Tibial nerve (tissue), 4 donors: ENCODE measurements at regions not wholly inside any gene's neighbourhood (a gene's known extent, or its start where the extent isn't known, plus 50 kb on each side); places are given as distances from the start of the nearest gene placed in this dataset.

ENCODE experiments used
- DNase-seq, 2 donors: peaks; one replicate each; pipeline ENCODE4 v3.0.0-alpha.2; 2019; ENCODE audit warnings: low spot score in 2 of 2
- H3K27ac ChIP-seq, 4 donors: fragments of 200-600 bp; sonication (generic) in 3 of 4; one replicate each; pipeline ENCODE4 v1.5.1; 2017 to 2019; ENCODE audit warnings: mild to moderate bottlenecking in 1 of 4
- H3K27me3 ChIP-seq, 2 donors: fragments of 200-600 bp; sonication (generic) in 1 of 2; one replicate each; pipeline versions ENCODE4 v1.5.1 to v1.6.0; 2017 to 2019
- H3K36me3 ChIP-seq, 3 donors: fragments of 200-600 bp; sonication (generic); one replicate each; pipeline ENCODE4 v1.5.1; 2018 to 2019
- H3K4me1 ChIP-seq, 4 donors: fragments of 200-600 bp; sonication (generic) in 3 of 4; one replicate each; pipeline ENCODE4 v1.5.1; 2017 to 2019
- H3K4me3 ChIP-seq, 4 donors: fragments of 200-600 bp; sonication (generic) in 3 of 4; one replicate each; pipeline ENCODE4 v1.5.1; 2017 to 2019; ENCODE audit warnings: mild to moderate bottlenecking in 1 of 4, moderate library complexity in 1 of 4
- H3K9me3 ChIP-seq, 4 donors: fragments of 200-600 bp; sonication (generic) in 3 of 4; one replicate each; pipeline ENCODE4 v1.5.1; 2017 to 2019
- CTCF ChIP-seq, 5 experiments: fragments of 200-600 bp in 3 of 5; fragments of 450-650 bp in 2 of 5; sonication (generic) in 3 of 5; IDR thresholded peaks; one replicate each; pipeline ENCODE4 v1.5.1; 2016 to 2019; ENCODE audit warnings: antibody characterized with exemption in 5 of 5, mild to moderate bottlenecking in 3 of 5, moderate library complexity in 2 of 5
- EP300 ChIP-seq, 2 donors: sonication (generic); formaldehyde crosslinking; IDR thresholded peaks; one replicate each; pipeline ENCODE4 v1.6.1; 2017; ENCODE audit warnings: antibody characterized with exemption in 2 of 2, mild to moderate bottlenecking in 1 of 2
- POLR2A ChIP-seq, 2 donors: fragments of 450-650 bp; IDR thresholded peaks; one replicate each; pipeline ENCODE4 v1.6.1; 2017; ENCODE audit warnings: antibody characterized with exemption in 2 of 2, mild to moderate bottlenecking in 2 of 2, moderate library complexity in 2 of 2
- WGBS, 2 donors: methylation state at CpG; one replicate each; pipeline ENCODE4 v1.1.5; 2018; 5-methylcytosine and 5-hydroxymethylcytosine counted together

- 74 to 78% methylated on average over 6 of the region's 6 CpGs for WGBS, 2 donors
- no peak for DNase-seq
- H3K27ac ChIP-seq, result peak overlapping the region in 1 of 4 donors; percentile 76
- H3K4me1 ChIP-seq, result peaks cover 0 to 24% (median 9%) of the 10 kb centered on the region in 4 donors
- H3K27me3 ChIP-seq, result no peaks in the 10 kb centered on the region
- no peaks in the 10 kb centered on the region for H3K36me3 ChIP-seq
- H3K9me3 ChIP-seq, result peaks cover 0 to 7% (median 0%) of the 10 kb centered on the region in 4 donors
- no peak overlapping the region for H3K4me3 ChIP-seq
- TF ChIP-seq CTCF (IDR thresholded peaks at IDR 0.05), result no peak
- TF ChIP-seq POLR2A (IDR thresholded peaks at IDR 0.05), result no peak
- TF ChIP-seq EP300 (IDR thresholded peaks at IDR 0.05), result no peak
Observed at GRCh38 chr20:51284871-51285270, 257.6 kb downstream of the NFATC2 start.

GRCh38 chr20:51284176-51284575 lies 258.3 kb downstream of the NFATC2 start:
- Histone ChIP-seq H3K4me3 (no peak overlapping the region), H3K36me3 (no peaks in the 10 kb centered on the region), H3K27me3 (no peaks in the 10 kb centered on the region), H3K4me1 (peaks cover 0 to 24% (median 9%) of the 10 kb centered on the region in 4 donors), H3K9me3 (peaks cover 0 to 5% (median 0%) of the 10 kb centered on the region in 4 donors), H3K27ac (no peak overlapping the region)
- 50 to 63% methylated on average over 1 of the region's 1 CpG for WGBS, 2 donors
- TF ChIP-seq CTCF (IDR thresholded peaks at IDR 0.05), result no peak
- no peak for TF ChIP-seq EP300 (IDR thresholded peaks at IDR 0.05)
- TF ChIP-seq POLR2A (IDR thresholded peaks at IDR 0.05), result no peak
- DNase-seq, result no peak

DNA sequence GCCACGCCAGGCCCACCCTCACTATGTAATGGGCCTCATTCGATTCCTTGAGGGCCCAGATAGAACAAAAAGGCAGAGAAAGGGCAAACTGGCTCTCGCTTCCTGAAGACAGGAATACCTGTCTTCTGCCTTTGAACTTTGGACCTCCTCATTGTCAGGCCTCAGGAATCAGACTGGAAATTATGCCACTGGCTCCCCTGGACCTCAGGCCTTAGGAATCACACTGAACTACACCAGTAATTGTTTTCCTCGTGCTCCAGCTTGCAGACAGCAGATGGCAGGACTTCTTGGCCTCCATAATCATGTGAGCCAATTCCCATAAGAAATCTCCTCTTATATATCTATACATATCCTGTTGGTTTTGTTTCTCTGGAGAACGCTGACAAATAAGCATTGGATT lies 258.6 kb upstream of the KCNG1 start:
- H3K9me3 ChIP-seq, result peaks cover 0 to 5% (median 0%) of the 10 kb centered on the region in 4 donors
- WGBS, 2 donors, result 79 to 84% methylated on average over 5 of the region's 5 CpGs
- H3K27ac ChIP-seq, result no peak overlapping the region
- no peaks in the 10 kb centered on the region for H3K27me3 ChIP-seq
- peaks cover 0 to 13% (median 0%) of the 10 kb centered on the region in 4 donors for H3K4me1 ChIP-seq
- no peak for DNase-seq
- TF ChIP-seq POLR2A (IDR thresholded peaks at IDR 0.05) (no peak), CTCF (IDR thresholded peaks at IDR 0.05) (no peak), EP300 (IDR thresholded peaks at IDR 0.05) (no peak)
- H3K4me3 ChIP-seq, result no peak overlapping the region
- no peaks in the 10 kb centered on the region for H3K36me3 ChIP-seq

- no peak for TF ChIP-seq POLR2A (IDR thresholded peaks at IDR 0.05)
- no peak for TF ChIP-seq EP300 (IDR thresholded peaks at IDR 0.05)
- TF ChIP-seq CTCF (IDR thresholded peaks at IDR 0.05), result no peak
- WGBS, 2 donors, result 88 to 91% methylated on average over 6 of the region's 6 CpGs
- Histone ChIP-seq H3K4me1 (peaks cover 0 to 11% (median 0%) of the 10 kb centered on the region in 4 donors), H3K4me3 (no peak overlapping the region), H3K27ac (no peak overlapping the region), H3K36me3 (no peaks in the 10 kb centered on the region), H3K9me3 (peaks cover 0 to 5% (median 0%) of the 10 kb centered on the region in 4 donors), H3K27me3 (no peaks in the 10 kb centered on the region)
- no peak for DNase-seq
Observed at GRCh38 chr20:51280047-51280446, 257.1 kb upstream of the KCNG1 start.

DNA sequence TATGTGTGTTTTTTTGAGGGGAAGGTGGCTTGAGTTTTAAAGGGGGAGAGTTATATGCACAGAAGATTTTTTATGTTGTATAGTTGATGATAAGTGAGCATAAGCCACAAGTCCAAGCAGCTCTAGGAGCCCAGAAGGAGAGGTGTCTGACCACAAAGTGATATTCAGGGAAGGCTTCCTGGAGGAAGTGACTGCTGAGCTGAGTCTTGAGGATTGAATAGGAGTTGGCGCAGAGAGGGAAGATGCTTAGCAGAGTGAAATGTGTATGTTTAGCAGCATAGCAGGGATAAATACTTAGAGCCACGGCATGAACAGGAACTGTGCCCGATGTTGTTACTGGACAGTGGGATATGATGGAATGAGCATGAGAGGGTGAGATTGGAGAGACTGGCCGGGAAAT lies 255.1 kb upstream of the KCNG1 start:
- Histone ChIP-seq H3K36me3 (no peaks in the 10 kb centered on the region), H3K27ac (no peak overlapping the region), H3K4me3 (no peak overlapping the region), H3K4me1 (peaks cover 0 to 11% (median 0%) of the 10 kb centered on the region in 4 donors), H3K27me3 (no peaks in the 10 kb centered on the region), H3K9me3 (peaks cover 0 to 5% (median 0%) of the 10 kb centered on the region in 4 donors)
- DNase-seq, result no peak
- TF ChIP-seq CTCF (IDR thresholded peaks at IDR 0.05), result no peak
- no peak for TF ChIP-seq POLR2A (IDR thresholded peaks at IDR 0.05)
- no peak for TF ChIP-seq EP300 (IDR thresholded peaks at IDR 0.05)
- 91 to 93% methylated on average over 4 of the region's 4 CpGs for WGBS, 2 donors
